ENCODE measurements at regions not wholly inside any gene's neighbourhood (a gene's known extent, or its start where the extent isn't known, plus 50 kb on each side); places are given as distances from the start of the nearest gene placed in this dataset.

- no peaks in the 10 kb centered on the region for H3K79me2 ChIP-seq (ENCODE audit: control insufficient read depth, insufficient read depth, low read length)
- no peak overlapping the region for H3K4me3 ChIP-seq
- DNase-seq (ENCODE audit: low read depth, low spot score) (no peak), ATAC-seq (no peak), FAIRE-seq (no peak)
- no peaks in the 10 kb centered on the region for H3K36me3 ChIP-seq (ENCODE audit: control insufficient read depth in 2 of 2, insufficient read depth in 2 of 2, low read length in 1 of 2)
- no peak overlapping the region for H3K4me2 ChIP-seq (ENCODE audit: control insufficient read depth, insufficient read depth)
- ChIA-PET POLR2A (no interaction called here), CTCF (no interaction called here), SMC1A (ENCODE audit: uncharacterized antibody, unreplicated experiment) (interaction anchor here (1.0 to 1.4 kb wide), 2 partner anchors 8 to 11 kb away, joined by 3 read pairs; no protein-coding TSS in a partner anchor), RAD21 (ENCODE audit: unreplicated experiment) (no interaction called here)
- 4% methylated on average over 2 of the region's 2 CpGs for WGBS (ENCODE audit: insufficient coverage, insufficient replicate concordance, low lambda C conversion rate, missing lambda C conversion rate)
- H3K27me3 ChIP-seq (replicated peaks in 1 of 2; ENCODE audit: control insufficient read depth in 2 of 2, insufficient read depth in 2 of 2, low read length in 1 of 2) = no peaks in the 10 kb centered on the region
- intact Hi-C loops (cut with micrococcal nuclease; ENCODE audit: unreplicated experiment) = no loop called here
- H3K4me1 ChIP-seq (ENCODE audit: control insufficient read depth, insufficient read depth, low read length) = no peaks in the 10 kb centered on the region
- no peak overlapping the region for H3K27ac ChIP-seq (ENCODE audit: control insufficient read depth, insufficient read depth)
- no peak for TF ChIP-seq RUNX3 (IDR thresholded peaks at IDR 0.05; ENCODE audit: low read length)
- no peak for TF ChIP-seq KDM1A (IDR thresholded peaks at IDR 0.05; ENCODE audit: borderline replicate concordance)
- no peak for TF ChIP-seq SUZ12 (IDR thresholded peaks at IDR 0.05; ENCODE audit: unreplicated experiment)
- TF ChIP-seq STAT1 (conservative IDR thresholded peaks at IDR 0.05) = no peak
- no peaks in the 10 kb centered on the region for H3K9me3 ChIP-seq (replicated peaks; ENCODE audit: control insufficient read depth, insufficient read depth, low read length)
- no TSS peak for BruUV-seq (replicated peaks)
- H3K9ac ChIP-seq (ENCODE audit: control insufficient read depth, insufficient read depth, low read length) = no peak overlapping the region
- H4K20me1 ChIP-seq (ENCODE audit: control insufficient read depth, insufficient read depth) = no peaks in the 10 kb centered on the region
- in situ Hi-C loops (cut with MboI) = no loop called here
- H2AFZ ChIP-seq (ENCODE audit: control insufficient read depth, low read depth, low read length) = no peak overlapping the region
Measured at GRCh38 chr7:115549910-115550309, 480.7 kb downstream of the TFEC start.

- no TSS peak for BruUV-seq (replicated peaks)
- Histone ChIP-seq H3K4me3 (no peak overlapping the region), H3K9me3 (replicated peaks; ENCODE audit: control insufficient read depth, insufficient read depth, low read length) (no peaks in the 10 kb centered on the region), H3K27ac (ENCODE audit: control insufficient read depth, insufficient read depth) (no peak overlapping the region), H4K20me1 (ENCODE audit: control insufficient read depth, insufficient read depth) (no peaks in the 10 kb centered on the region), H3K4me2 (ENCODE audit: control insufficient read depth, insufficient read depth) (no peak overlapping the region), H3K36me3 (ENCODE audit: control insufficient read depth in 2 of 2, insufficient read depth in 2 of 2, low read length in 1 of 2) (no peaks in the 10 kb centered on the region), H3K4me1 (ENCODE audit: control insufficient read depth, insufficient read depth, low read length) (no peaks in the 10 kb centered on the region), H3K27me3 (replicated peaks in 1 of 2; ENCODE audit: control insufficient read depth in 2 of 2, insufficient read depth in 2 of 2, low read length in 1 of 2) (no peaks in the 10 kb centered on the region), H2AFZ (ENCODE audit: control insufficient read depth, low read depth, low read length) (no peak overlapping the region), H3K9ac (ENCODE audit: control insufficient read depth, insufficient read depth, low read length) (no peak overlapping the region), H3K79me2 (ENCODE audit: control insufficient read depth, insufficient read depth, low read length) (no peaks in the 10 kb centered on the region)
- CTCF ChIA-PET = no interaction called here
- no peak for FAIRE-seq
- no peak for DNase-seq (ENCODE audit: low read depth, low spot score)
- ATAC-seq = no peak
- in situ Hi-C loops (cut with MboI) (no loop called here), intact Hi-C loops (cut with micrococcal nuclease; ENCODE audit: unreplicated experiment) (no loop called here)
- SMC1A ChIA-PET (ENCODE audit: uncharacterized antibody, unreplicated experiment) = interaction anchor here (1.0 kb wide), 1 partner anchor 19 kb away, joined by 3 read pairs; no protein-coding TSS in a partner anchor
- POLR2A ChIA-PET = no interaction called here
- RAD21 ChIA-PET (ENCODE audit: unreplicated experiment) = no interaction called here
- WGBS (ENCODE audit: insufficient coverage, insufficient replicate concordance, low lambda C conversion rate, missing lambda C conversion rate) = 0% methylated on average over 1 of the region's 1 CpG
- TF ChIP-seq HSF1 (IDR thresholded peaks at IDR 0.05; ENCODE audit: low read depth, low read length) (no peak), TCF7 (IDR thresholded peaks at IDR 0.05; ENCODE audit: borderline replicate concordance) (no peak), SPI1 (IDR thresholded peaks at IDR 0.05; ENCODE audit: borderline replicate concordance, insufficient read depth, low read depth, low read length) (no peak), USF2 (IDR thresholded peaks at IDR 0.05; ENCODE audit: borderline replicate concordance, low read depth, low read length) (no peak), EP300 (IDR thresholded peaks at IDR 0.05; ENCODE audit: borderline replicate concordance in 1 of 2, control insufficient read depth in 1 of 2, low read depth in 2 of 2, low read length in 2 of 2) (no peak), MTA2 (IDR thresholded peaks at IDR 0.05; ENCODE audit: low read depth) (no peak), HCFC1 (IDR thresholded peaks at IDR 0.05; ENCODE audit: low read length) (no peak), POLR2AphosphoS5 (IDR thresholded peaks at IDR 0.05; ENCODE audit: low read length) (no peak), SIN3A (IDR thresholded peaks at IDR 0.05; ENCODE audit: low read depth, low read length) (no peak), CEBPB (IDR thresholded peaks at IDR 0.05; ENCODE audit: borderline replicate concordance in 1 of 2, low read depth in 2 of 2, low read length in 2 of 2) (no peak), TCF12 (IDR thresholded peaks at IDR 0.05; ENCODE audit: low read depth, low read length) (no peak), YY1 (IDR thresholded peaks at IDR 0.05; ENCODE audit: low read depth, low read length) (no peak)
Measured at GRCh38 chr7:115548756-115549155, 481.8 kb downstream of the TFEC start.
